ENCODE measurements at regions not wholly inside any gene's neighbourhood (a gene's known extent, or its start where the extent isn't known, plus 50 kb on each side); places are given as distances from the start of the nearest gene placed in this dataset.

GRCh38 chr3:72272356-72272755 lies 487.4 kb upstream of the PROK2 start:
- POLR2A ChIA-PET (ENCODE audit: low non-redundant PET) = interaction anchor here (0.6 kb wide), 1 partner anchor 8 kb away, joined by 9 read pairs; no protein-coding TSS in a partner anchor
- peaks cover 28% of the 10 kb centered on the region for H3K4me1 ChIP-seq (ENCODE audit: insufficient read depth, low read length, poor library complexity, severe bottlenecking)
- H3K9me3 ChIP-seq (ENCODE audit: low read depth, low read length, poor library complexity, severe bottlenecking) = no peaks in the 10 kb centered on the region
- intact Hi-C loops (cut with micrococcal nuclease; ENCODE audit: unreplicated experiment) = loop anchor here (10.0 kb wide), 1 partner anchor 552 kb away; no protein-coding TSS in a partner anchor
- no peaks in the 10 kb centered on the region for H3K36me3 ChIP-seq (ENCODE audit: insufficient read depth, low read length, poor library complexity, severe bottlenecking)
- DNase-seq (ENCODE audit: low spot score) = no peak
- H3K27me3 ChIP-seq (replicated peaks; ENCODE audit: insufficient read depth, low read depth, low read length, poor library complexity) = no peaks in the 10 kb centered on the region
- CTCF ChIA-PET = no interaction called here
- no peak overlapping the region for H3K27ac ChIP-seq (ENCODE audit: low read depth, low read length, poor library complexity, severe bottlenecking)
- TF ChIP-seq CTCF (conservative IDR thresholded peaks at IDR 0.05; ENCODE audit: low read depth, low read length) (no peak), EZH2 (IDR thresholded peaks at IDR 0.05; ENCODE audit: borderline replicate concordance, low read depth, low read length, poor library complexity, severe bottlenecking) (no peak)
- no TSS peak for BruUV-seq (replicated peaks)
- no peak overlapping the region for H3K4me3 ChIP-seq (ENCODE audit: low read depth, low read length, poor library complexity, severe bottlenecking)

- intact Hi-C loops (cut with micrococcal nuclease; ENCODE audit: unreplicated experiment) = loop anchor here (10.0 kb wide), 1 partner anchor 553 kb away; no protein-coding TSS in a partner anchor
- H3K9me3 ChIP-seq (ENCODE audit: low read depth, low read length, poor library complexity, severe bottlenecking) = no peaks in the 10 kb centered on the region
- no TSS peak for BruUV-seq (replicated peaks)
- no peak overlapping the region for H3K27ac ChIP-seq (ENCODE audit: low read depth, low read length, poor library complexity, severe bottlenecking)
- H3K4me3 ChIP-seq (ENCODE audit: low read depth, low read length, poor library complexity, severe bottlenecking) = no peak overlapping the region
- POLR2A ChIA-PET (ENCODE audit: low non-redundant PET) = no interaction called here
- no peaks in the 10 kb centered on the region for H3K36me3 ChIP-seq (ENCODE audit: insufficient read depth, low read length, poor library complexity, severe bottlenecking)
- no peak for DNase-seq (ENCODE audit: low spot score)
- no peaks in the 10 kb centered on the region for H3K27me3 ChIP-seq (replicated peaks; ENCODE audit: insufficient read depth, low read depth, low read length, poor library complexity)
- CTCF ChIA-PET = no interaction called here
- no peak for TF ChIP-seq EZH2 (IDR thresholded peaks at IDR 0.05; ENCODE audit: borderline replicate concordance, low read depth, low read length, poor library complexity, severe bottlenecking)
- no peak for TF ChIP-seq CTCF (conservative IDR thresholded peaks at IDR 0.05; ENCODE audit: low read depth, low read length)
- H3K4me1 ChIP-seq (ENCODE audit: insufficient read depth, low read length, poor library complexity, severe bottlenecking) = peaks cover 28% of the 10 kb centered on the region
Measured at GRCh38 chr3:72271923-72272322, 487.0 kb upstream of the PROK2 start.

GRCh38 chr3:72271216-72271615 lies 486.3 kb upstream of the PROK2 start:
- no TSS peak for BruUV-seq (replicated peaks)
- Histone ChIP-seq H3K27ac (ENCODE audit: low read depth, low read length, poor library complexity, severe bottlenecking) (no peak overlapping the region), H3K36me3 (ENCODE audit: insufficient read depth, low read length, poor library complexity, severe bottlenecking) (no peaks in the 10 kb centered on the region), H3K4me3 (ENCODE audit: low read depth, low read length, poor library complexity, severe bottlenecking) (no peak overlapping the region), H3K4me1 (ENCODE audit: insufficient read depth, low read length, poor library complexity, severe bottlenecking) (peaks cover 28% of the 10 kb centered on the region), H3K9me3 (ENCODE audit: low read depth, low read length, poor library complexity, severe bottlenecking) (no peaks in the 10 kb centered on the region), H3K27me3 (replicated peaks; ENCODE audit: insufficient read depth, low read depth, low read length, poor library complexity) (no peaks in the 10 kb centered on the region)
- CTCF ChIA-PET = no interaction called here
- POLR2A ChIA-PET (ENCODE audit: low non-redundant PET) = no interaction called here
- intact Hi-C loops (cut with micrococcal nuclease; ENCODE audit: unreplicated experiment) = loop anchor here (10.0 kb wide), 1 partner anchor 554 kb away; no protein-coding TSS in a partner anchor
- TF ChIP-seq CTCF (conservative IDR thresholded peaks at IDR 0.05; ENCODE audit: low read depth, low read length) (no peak), EZH2 (IDR thresholded peaks at IDR 0.05; ENCODE audit: borderline replicate concordance, low read depth, low read length, poor library complexity, severe bottlenecking) (no peak)
- DNase-seq (ENCODE audit: low spot score) = no peak
